ENCODE measurements at regions not wholly inside any gene's neighbourhood (a gene's known extent, or its start where the extent isn't known, plus 50 kb on each side); places are given as distances from the start of the nearest gene placed in this dataset.
"Not testable (repeated sequence)": the region's sequence is repeated elsewhere in the genome, so short reads cannot be mapped to it uniquely, and the experiment has no call there.

GRCh38 chr1:190663962-190664361 is 186.3 kb upstream of the BRINP3 start:
- Histone ChIP-seq H3K4me3 (ENCODE audit: low read length) (no peak overlapping the region), H3K27me3 (ENCODE audit: control insufficient read depth, insufficient read depth, low read length) (no peaks in the 10 kb centered on the region), H3K27ac (ENCODE audit: low read length) (no peak overlapping the region), H3K4me1 (ENCODE audit: control insufficient read depth, insufficient read depth, low read length) (no peaks in the 10 kb centered on the region), H3K36me3 (ENCODE audit: control insufficient read depth, insufficient read depth, low read length) (no peaks in the 10 kb centered on the region), H3K9me3 (replicated peaks; ENCODE audit: control insufficient read depth, low read depth, low read length) (no peaks in the 10 kb centered on the region)
- no CpG with 5 or more reads among the region's 1 CpG for WGBS (ENCODE audit: insufficient coverage)
- no peak for DNase-seq

DNA sequence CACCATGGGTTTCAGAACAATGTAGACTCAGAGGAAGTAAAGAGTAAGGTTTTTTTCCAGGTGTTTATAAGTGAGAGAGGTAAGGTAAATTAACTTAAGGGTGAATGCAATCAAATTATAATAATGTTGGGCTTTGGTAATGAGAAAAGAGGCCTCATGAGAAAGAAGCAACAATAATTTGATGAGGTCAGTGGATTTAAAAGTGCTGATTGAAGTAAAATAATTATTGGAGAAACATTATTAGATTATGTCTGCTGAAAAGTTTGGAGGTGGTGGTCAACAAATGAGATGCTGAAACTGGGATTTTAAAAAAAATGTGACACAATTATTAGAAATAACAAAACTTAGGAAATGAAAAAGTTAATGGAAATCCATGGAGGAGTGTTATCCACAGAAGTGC is 187.4 kb upstream of the BRINP3 start:
- Histone ChIP-seq H3K27me3 (ENCODE audit: control insufficient read depth, insufficient read depth, low read length) (no peaks in the 10 kb centered on the region), H3K4me3 (ENCODE audit: low read length) (no peak overlapping the region), H3K9me3 (replicated peaks; ENCODE audit: control insufficient read depth, low read depth, low read length) (no peaks in the 10 kb centered on the region), H3K36me3 (ENCODE audit: control insufficient read depth, insufficient read depth, low read length) (no peaks in the 10 kb centered on the region), H3K4me1 (ENCODE audit: control insufficient read depth, insufficient read depth, low read length) (no peaks in the 10 kb centered on the region), H3K27ac (ENCODE audit: low read length) (no peak overlapping the region)
- DNase-seq, result no peak

GRCh38 chr1:190667914-190668313 is 190.2 kb upstream of the BRINP3 start:
- no peaks in the 10 kb centered on the region for H3K36me3 ChIP-seq (ENCODE audit: control insufficient read depth, insufficient read depth, low read length)
- H3K9me3 ChIP-seq (replicated peaks; ENCODE audit: control insufficient read depth, low read depth, low read length), result no peaks in the 10 kb centered on the region
- H3K4me3 ChIP-seq (ENCODE audit: low read length), result no peak overlapping the region
- no peaks in the 10 kb centered on the region for H3K27me3 ChIP-seq (ENCODE audit: control insufficient read depth, insufficient read depth, low read length)
- no peak overlapping the region for H3K27ac ChIP-seq (ENCODE audit: low read length)
- no peaks in the 10 kb centered on the region for H3K4me1 ChIP-seq (ENCODE audit: control insufficient read depth, insufficient read depth, low read length)
- DNase-seq, result no peak

GRCh38 chr1:190679044-190679443 is 201.4 kb upstream of the BRINP3 start:
- Histone ChIP-seq H3K27ac (ENCODE audit: low read length) (no peak overlapping the region), H3K4me1 (ENCODE audit: control insufficient read depth, insufficient read depth, low read length) (no peaks in the 10 kb centered on the region), H3K27me3 (ENCODE audit: control insufficient read depth, insufficient read depth, low read length) (no peaks in the 10 kb centered on the region), H3K36me3 (ENCODE audit: control insufficient read depth, insufficient read depth, low read length) (no peaks in the 10 kb centered on the region), H3K4me3 (ENCODE audit: low read length) (no peak overlapping the region), H3K9me3 (replicated peaks; ENCODE audit: control insufficient read depth, low read depth, low read length) (peaks cover 4% of the 10 kb centered on the region)
- no CpG with 5 or more reads among the region's 4 CpGs for WGBS (ENCODE audit: insufficient coverage)
- DNase-seq, result no peak

DNA sequence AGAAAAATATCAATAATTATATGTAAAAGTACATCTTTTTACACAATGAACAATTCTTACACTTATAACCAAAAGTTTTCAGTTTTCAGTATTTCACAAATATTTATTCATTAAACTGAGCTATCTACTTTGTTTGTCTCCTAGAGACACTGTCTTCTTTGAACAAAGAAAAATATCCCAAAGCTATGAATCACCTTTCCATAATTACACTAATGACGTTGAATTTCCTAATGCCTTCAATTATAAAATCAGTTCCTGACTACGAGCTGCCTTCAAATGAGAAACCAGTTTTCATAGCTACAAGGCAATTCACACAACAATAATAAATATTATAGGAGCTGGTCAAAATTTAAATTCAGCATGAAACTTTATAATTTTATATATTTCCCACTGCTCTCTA is 201.8 kb upstream of the BRINP3 start:
- Histone ChIP-seq H3K4me1 (ENCODE audit: control insufficient read depth, insufficient read depth, low read length) (no peaks in the 10 kb centered on the region), H3K36me3 (ENCODE audit: control insufficient read depth, insufficient read depth, low read length) (no peaks in the 10 kb centered on the region), H3K27me3 (ENCODE audit: control insufficient read depth, insufficient read depth, low read length) (no peaks in the 10 kb centered on the region), H3K4me3 (ENCODE audit: low read length) (no peak overlapping the region), H3K27ac (ENCODE audit: low read length) (no peak overlapping the region), H3K9me3 (replicated peaks; ENCODE audit: control insufficient read depth, low read depth, low read length) (peaks cover under 1% of the 10 kb centered on the region)
- WGBS (ENCODE audit: insufficient coverage), result no CpG with 5 or more reads among the region's 2 CpGs
- no peak for DNase-seq

DNA sequence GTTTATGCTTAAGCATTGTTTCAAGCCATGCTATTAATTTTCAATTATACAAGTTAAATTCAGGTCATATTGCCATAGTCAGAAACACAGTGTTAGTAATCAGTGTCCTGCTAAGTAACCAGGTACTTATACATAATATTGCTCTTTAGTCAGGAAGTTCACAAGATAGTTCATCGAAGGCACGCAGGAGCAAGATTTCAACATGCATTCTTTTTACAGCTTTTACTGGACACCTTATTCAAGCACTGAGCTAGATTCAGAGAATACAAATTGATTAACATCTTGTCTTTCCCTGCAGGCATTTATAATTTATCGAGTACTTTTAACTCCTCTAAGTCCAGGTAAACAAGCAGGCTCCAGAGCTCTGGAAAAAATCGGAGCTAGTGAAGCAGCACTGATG is 202.3 kb upstream of the BRINP3 start:
- no peak for DNase-seq
- WGBS (ENCODE audit: insufficient coverage), result no CpG with 5 or more reads among the region's 4 CpGs

DNA sequence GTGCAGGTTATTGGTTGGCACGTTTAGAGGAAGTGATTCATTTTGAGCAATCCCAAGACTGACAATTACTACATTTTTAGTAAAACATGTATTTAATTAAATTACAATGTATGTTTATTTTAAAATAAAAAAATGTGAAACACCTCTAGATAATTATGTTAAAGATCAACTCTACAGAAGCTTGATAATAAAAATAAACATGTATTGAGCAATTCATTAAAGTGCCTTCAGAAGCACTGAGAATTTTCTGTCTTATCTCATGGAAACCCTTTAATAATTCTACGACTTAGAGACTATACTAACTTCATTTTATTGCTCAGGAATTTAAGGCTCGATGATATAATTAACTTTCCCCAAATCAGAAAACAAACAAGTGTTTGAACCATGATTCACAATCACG is 208.0 kb upstream of the BRINP3 start:
- Histone ChIP-seq H3K27me3 (ENCODE audit: control insufficient read depth, insufficient read depth, low read length) (no peaks in the 10 kb centered on the region), H3K4me1 (ENCODE audit: control insufficient read depth, insufficient read depth, low read length) (no peaks in the 10 kb centered on the region), H3K36me3 (ENCODE audit: control insufficient read depth, insufficient read depth, low read length) (no peaks in the 10 kb centered on the region), H3K9me3 (replicated peaks; ENCODE audit: control insufficient read depth, low read depth, low read length) (no peaks in the 10 kb centered on the region), H3K4me3 (ENCODE audit: low read length) (no peak overlapping the region), H3K27ac (ENCODE audit: low read length) (no peak overlapping the region)
- DNase-seq, result no peak
- WGBS (ENCODE audit: insufficient coverage), result 83% methylated on average over 1 of the region's 4 CpGs

More for the DNA sequence above, 202.3 kb upstream of the BRINP3 start:
- H3K9me3 ChIP-seq (replicated peaks; ENCODE audit: control insufficient read depth, low read depth, low read length), result no peaks in the 10 kb centered on the region
- H3K27me3 ChIP-seq (ENCODE audit: control insufficient read depth, insufficient read depth, low read length), result no peaks in the 10 kb centered on the region
- H3K27ac ChIP-seq (ENCODE audit: low read length), result no peak overlapping the region
- no peaks in the 10 kb centered on the region for H3K4me1 ChIP-seq (ENCODE audit: control insufficient read depth, insufficient read depth, low read length)
- H3K4me3 ChIP-seq (ENCODE audit: low read length), result no peak overlapping the region
- no peaks in the 10 kb centered on the region for H3K36me3 ChIP-seq (ENCODE audit: control insufficient read depth, insufficient read depth, low read length)

DNA sequence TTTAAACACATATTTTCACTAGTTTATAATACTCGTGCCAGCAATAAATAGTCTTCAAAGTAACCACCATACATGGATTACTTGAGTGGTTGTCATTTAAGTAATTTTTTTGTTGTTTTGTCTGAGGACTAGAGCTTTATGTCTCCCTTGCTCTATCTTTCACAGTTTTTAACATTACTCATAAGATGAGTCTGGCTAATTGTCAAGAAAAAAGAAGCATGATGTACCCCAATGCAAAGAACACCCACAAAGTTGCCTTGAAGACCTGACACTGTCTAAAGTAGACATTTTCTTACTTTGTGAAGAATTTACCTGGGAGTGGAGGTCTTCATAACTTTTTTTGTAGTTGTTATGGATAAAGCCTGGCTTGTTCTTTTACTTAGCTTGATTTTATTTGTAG is 210.4 kb upstream of the BRINP3 start:
- H3K36me3 ChIP-seq (ENCODE audit: control insufficient read depth, insufficient read depth, low read length), result no peaks in the 10 kb centered on the region

GRCh38 chr1:190698488-190698887 is 220.8 kb upstream of the BRINP3 start:
- WGBS (ENCODE audit: insufficient coverage), result 80% methylated on average over 3 of the region's 4 CpGs
- not testable (repeated sequence) for H3K36me3 ChIP-seq (ENCODE audit: control insufficient read depth, insufficient read depth, low read length); H3K4me1 ChIP-seq (ENCODE audit: control insufficient read depth, insufficient read depth, low read length); H3K4me3 ChIP-seq (ENCODE audit: low read length); H3K9me3 ChIP-seq (replicated peaks; ENCODE audit: control insufficient read depth, low read depth, low read length); H3K27me3 ChIP-seq (ENCODE audit: control insufficient read depth, insufficient read depth, low read length); H3K27ac ChIP-seq (ENCODE audit: low read length); DNase-seq

More for the DNA sequence above, 210.4 kb upstream of the BRINP3 start:
- Histone ChIP-seq H3K4me3 (ENCODE audit: low read length) (no peak overlapping the region), H3K27ac (ENCODE audit: low read length) (no peak overlapping the region), H3K9me3 (replicated peaks; ENCODE audit: control insufficient read depth, low read depth, low read length) (no peaks in the 10 kb centered on the region), H3K27me3 (ENCODE audit: control insufficient read depth, insufficient read depth, low read length) (no peaks in the 10 kb centered on the region), H3K4me1 (ENCODE audit: control insufficient read depth, insufficient read depth, low read length) (no peaks in the 10 kb centered on the region)
- no CpG with 5 or more reads among the region's 1 CpG for WGBS (ENCODE audit: insufficient coverage)
- DNase-seq, result no peak

DNA sequence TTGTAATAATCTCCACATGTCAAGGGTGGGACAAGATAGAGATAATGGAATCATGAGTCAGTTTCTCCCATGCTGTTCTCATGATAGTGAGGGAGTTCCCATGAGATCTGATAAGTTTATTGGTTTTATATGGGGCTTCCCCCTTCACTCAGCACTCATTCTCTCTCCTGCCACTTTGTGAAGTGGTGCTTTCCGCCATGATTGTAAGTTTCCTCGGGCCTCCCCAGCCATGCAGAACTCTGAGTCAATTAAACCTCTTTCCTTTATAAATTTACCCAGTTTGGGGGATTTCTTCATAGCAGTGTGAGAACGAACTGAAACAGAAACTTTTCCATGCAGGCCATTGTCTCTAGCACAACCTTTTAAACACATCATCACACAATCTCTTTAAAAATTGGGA is 221.5 kb upstream of the BRINP3 start:
- H3K27me3 ChIP-seq (ENCODE audit: control insufficient read depth, insufficient read depth, low read length), result no peaks in the 10 kb centered on the region
- no peak overlapping the region for H3K27ac ChIP-seq (ENCODE audit: low read length)
- no CpG with 5 or more reads among the region's 3 CpGs for WGBS (ENCODE audit: insufficient coverage)
- H3K4me3 ChIP-seq (ENCODE audit: low read length), result no peak overlapping the region
- H3K9me3 ChIP-seq (replicated peaks; ENCODE audit: control insufficient read depth, low read depth, low read length), result no peaks in the 10 kb centered on the region
- H3K4me1 ChIP-seq (ENCODE audit: control insufficient read depth, insufficient read depth, low read length), result no peaks in the 10 kb centered on the region
- H3K36me3 ChIP-seq (ENCODE audit: control insufficient read depth, insufficient read depth, low read length), result no peaks in the 10 kb centered on the region
- DNase-seq, result no peak

GRCh38 chr1:190708418-190709057 is 230.9 kb upstream of the BRINP3 start:
- Histone ChIP-seq H3K9me3 (replicated peaks; ENCODE audit: control insufficient read depth, low read depth, low read length) (no peaks in the 10 kb centered on the region), H3K4me1 (ENCODE audit: control insufficient read depth, insufficient read depth, low read length) (no peaks in the 10 kb centered on the region), H3K4me3 (ENCODE audit: low read length) (no peak overlapping the region), H3K36me3 (ENCODE audit: control insufficient read depth, insufficient read depth, low read length) (no peaks in the 10 kb centered on the region), H3K27me3 (ENCODE audit: control insufficient read depth, insufficient read depth, low read length) (no peaks in the 10 kb centered on the region), H3K27ac (ENCODE audit: low read length) (no peak overlapping the region)
- DNase-seq, result no peak
- WGBS (ENCODE audit: insufficient coverage), result no CpG with 5 or more reads among the region's 4 CpGs
